ENCODE measurements at regions not wholly inside any gene's neighbourhood (a gene's known extent, or its start where the extent isn't known, plus 50 kb on each side); places are given as distances from the start of the nearest gene placed in this dataset.

DNA sequence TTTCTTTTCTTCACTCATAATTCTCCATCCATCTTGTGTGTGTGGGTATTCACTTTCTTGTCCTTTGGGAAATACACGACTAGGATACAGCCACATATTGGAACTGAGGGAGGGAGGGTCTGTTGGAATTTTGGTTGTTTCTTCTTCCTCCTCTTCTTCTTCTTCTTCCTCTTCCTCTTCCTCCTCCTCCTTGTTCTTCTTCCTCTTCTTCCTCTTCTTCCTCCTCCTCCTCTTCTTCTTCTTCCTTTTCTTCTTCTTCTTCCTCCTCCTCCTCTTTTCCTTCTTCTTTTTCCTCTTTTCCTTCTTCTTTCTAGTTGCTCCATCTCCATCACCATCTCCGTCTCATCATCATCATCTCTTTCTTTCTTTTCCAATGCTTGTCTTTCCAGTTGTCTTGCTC lies 1307.3 kb upstream of the ZEB2 start:
- Mint-ChIP-seq H3K27ac (ENCODE audit: unreplicated experiment) (no peak overlapping the region), H3K36me3 (ENCODE audit: low read depth) (no peaks in the 10 kb centered on the region), H3K4me3 (ENCODE audit: unreplicated experiment) (no peak overlapping the region), H3K4me1 (ENCODE audit: low read depth) (peaks cover 12% of the 10 kb centered on the region), H3K9me3 (ENCODE audit: low read depth) (no peaks in the 10 kb centered on the region), H3K27me3 (ENCODE audit: low read depth) (no peaks in the 10 kb centered on the region)
- no peak for DNase-seq (ENCODE audit: low spot score)
- TF ChIP-seq, protein P1, sequence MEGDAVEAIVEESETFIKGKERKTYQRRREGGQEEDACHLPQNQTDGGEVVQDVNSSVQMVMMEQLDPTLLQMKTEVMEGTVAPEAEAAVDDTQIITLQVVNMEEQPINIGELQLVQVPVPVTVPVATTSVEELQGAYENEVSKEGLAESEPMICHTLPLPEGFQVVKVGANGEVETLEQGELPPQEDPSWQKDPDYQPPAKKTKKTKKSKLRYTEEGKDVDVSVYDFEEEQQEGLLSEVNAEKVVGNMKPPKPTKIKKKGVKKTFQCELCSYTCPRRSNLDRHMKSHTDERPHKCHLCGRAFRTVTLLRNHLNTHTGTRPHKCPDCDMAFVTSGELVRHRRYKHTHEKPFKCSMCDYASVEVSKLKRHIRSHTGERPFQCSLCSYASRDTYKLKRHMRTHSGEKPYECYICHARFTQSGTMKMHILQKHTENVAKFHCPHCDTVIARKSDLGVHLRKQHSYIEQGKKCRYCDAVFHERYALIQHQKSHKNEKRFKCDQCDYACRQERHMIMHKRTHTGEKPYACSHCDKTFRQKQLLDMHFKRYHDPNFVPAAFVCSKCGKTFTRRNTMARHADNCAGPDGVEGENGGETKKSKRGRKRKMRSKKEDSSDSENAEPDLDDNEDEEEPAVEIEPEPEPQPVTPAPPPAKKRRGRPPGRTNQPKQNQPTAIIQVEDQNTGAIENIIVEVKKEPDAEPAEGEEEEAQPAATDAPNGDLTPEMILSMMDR (IDR thresholded peaks at IDR 0.05), result no peak

DNA sequence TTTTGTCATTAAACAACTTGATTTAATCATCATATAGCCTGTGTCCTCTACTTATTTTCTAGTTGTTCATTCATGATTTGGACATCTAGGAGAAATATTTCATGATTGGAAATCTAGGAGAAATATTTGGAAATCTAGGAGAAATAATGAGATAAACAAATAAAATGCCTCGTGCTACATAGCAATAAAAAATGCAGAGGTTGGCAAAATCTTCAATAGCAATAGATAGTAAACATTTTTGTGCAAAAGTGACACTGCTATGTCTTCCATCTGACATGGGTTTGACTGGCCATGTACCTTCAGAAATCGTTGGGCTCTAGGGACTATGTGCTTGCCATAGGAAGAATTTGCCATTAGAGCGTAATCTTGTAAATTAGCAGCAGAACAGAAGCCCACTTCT lies 1304.5 kb upstream of the ZEB2 start:
- DNase-seq (ENCODE audit: low spot score), result no peak
- Mint-ChIP-seq H3K4me1 (ENCODE audit: low read depth) (peaks cover 28% of the 10 kb centered on the region), H3K36me3 (ENCODE audit: low read depth) (no peaks in the 10 kb centered on the region), H3K27ac (ENCODE audit: unreplicated experiment) (no peak overlapping the region), H3K4me3 (ENCODE audit: unreplicated experiment) (no peak overlapping the region), H3K9me3 (ENCODE audit: low read depth) (no peaks in the 10 kb centered on the region), H3K27me3 (ENCODE audit: low read depth) (no peaks in the 10 kb centered on the region)
- TF ChIP-seq, protein P1 (IDR thresholded peaks at IDR 0.05), result no peak

DNA sequence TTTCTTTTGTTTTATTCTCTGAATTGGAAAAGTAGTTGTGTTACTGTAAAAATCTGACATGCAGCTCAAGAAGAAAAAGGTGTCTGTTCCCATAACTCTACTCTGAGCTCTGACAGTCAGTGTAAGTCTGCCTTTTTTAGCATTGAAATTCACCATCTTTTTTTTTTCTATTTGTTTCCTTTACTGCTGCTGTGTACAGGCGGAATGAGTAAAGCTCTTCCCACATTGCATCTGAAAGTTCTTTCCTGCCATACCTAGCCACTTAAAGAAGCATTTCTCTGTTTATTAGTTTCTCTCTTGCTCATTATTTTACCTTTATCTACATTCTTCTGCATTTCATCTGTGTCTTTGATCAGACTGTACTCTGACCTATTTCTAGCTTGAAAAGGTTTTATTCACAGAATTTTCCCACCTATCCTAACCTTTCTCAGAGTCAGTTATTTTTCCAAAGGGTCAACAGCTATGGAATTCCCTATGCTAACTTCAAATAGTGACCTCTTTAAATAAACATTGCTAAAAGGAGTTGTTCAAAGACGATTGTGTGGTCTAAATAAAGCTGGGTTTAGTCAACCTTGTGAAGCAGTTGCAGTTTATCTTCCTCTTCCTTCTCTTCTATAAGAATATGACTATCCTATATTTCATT lies 1303.1 kb upstream of the ZEB2 start:
- Mint-ChIP-seq H3K4me1 (ENCODE audit: low read depth) (peaks cover 28% of the 10 kb centered on the region), H3K36me3 (ENCODE audit: low read depth) (no peaks in the 10 kb centered on the region), H3K27ac (ENCODE audit: unreplicated experiment) (peak overlapping the region; percentile 9)

DNA sequence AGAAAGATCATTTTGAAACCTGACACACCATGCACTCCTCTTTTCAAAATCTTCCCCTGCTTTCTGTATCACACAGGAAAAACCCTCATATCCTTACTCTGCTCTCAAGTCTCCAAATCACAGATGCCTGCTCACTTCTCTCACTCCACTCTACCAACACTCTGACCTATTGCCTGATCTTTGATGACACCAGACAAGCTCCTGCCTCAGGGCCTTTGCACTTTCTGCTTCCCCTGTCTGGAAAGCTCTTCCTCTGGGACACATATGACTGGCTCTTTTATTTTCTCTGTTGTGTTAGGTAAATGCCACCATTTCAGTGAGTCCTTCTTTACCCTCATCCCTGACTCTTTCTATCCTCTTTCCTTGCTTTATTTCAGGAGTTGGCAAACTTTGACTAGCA lies 1300.7 kb upstream of the ZEB2 start:
- TF ChIP-seq, protein P1 (IDR thresholded peaks at IDR 0.05), result no peak
- H3K27me3 Mint-ChIP-seq (ENCODE audit: low read depth), result no peaks in the 10 kb centered on the region
- H3K27ac Mint-ChIP-seq (ENCODE audit: unreplicated experiment), result no peak overlapping the region
- no peak overlapping the region for H3K4me3 Mint-ChIP-seq (ENCODE audit: unreplicated experiment)
- H3K4me1 Mint-ChIP-seq (ENCODE audit: low read depth), result peaks cover 30% of the 10 kb centered on the region
- no peaks in the 10 kb centered on the region for H3K9me3 Mint-ChIP-seq (ENCODE audit: low read depth)
- no peaks in the 10 kb centered on the region for H3K36me3 Mint-ChIP-seq (ENCODE audit: low read depth)
- DNase-seq (ENCODE audit: low spot score), result no peak

More for the DNA sequence above, 1303.1 kb upstream of the ZEB2 start:
- Mint-ChIP-seq H3K4me3 (ENCODE audit: unreplicated experiment) (no peak overlapping the region), H3K9me3 (ENCODE audit: low read depth) (no peaks in the 10 kb centered on the region), H3K27me3 (ENCODE audit: low read depth) (no peaks in the 10 kb centered on the region)
- no peak for DNase-seq (ENCODE audit: low spot score)
- TF ChIP-seq, protein P1 (IDR thresholded peaks at IDR 0.05), result no peak

DNA sequence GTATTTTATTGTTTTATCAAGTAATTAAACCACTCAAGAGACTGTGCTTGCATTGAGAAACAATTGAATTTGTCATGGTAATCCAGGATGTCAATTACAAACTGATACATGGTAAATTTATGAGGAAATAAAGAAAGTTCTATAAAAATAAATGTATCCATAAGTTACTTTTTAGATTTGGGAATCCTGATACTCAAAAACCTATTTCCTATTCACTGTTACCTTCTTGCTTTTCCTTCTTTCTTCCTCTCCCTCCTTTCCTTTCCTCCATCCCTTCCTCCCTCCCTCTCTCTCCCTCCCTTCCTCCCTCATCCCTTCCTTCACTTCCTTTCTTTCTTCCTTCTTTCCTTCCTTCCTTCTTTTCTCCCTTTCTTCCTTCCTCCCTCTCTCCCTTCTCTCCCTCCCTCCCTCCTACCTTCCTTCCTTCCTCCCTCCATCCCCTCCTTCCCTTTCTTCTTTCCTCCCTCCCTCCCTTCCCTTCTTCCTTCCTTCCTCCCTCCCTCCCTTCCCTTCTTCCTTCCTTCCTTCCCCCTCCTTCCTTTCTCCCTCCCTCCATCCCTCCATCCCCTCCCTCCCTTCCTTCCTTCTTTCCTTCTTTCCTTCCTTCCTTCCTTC lies 1299.1 kb upstream of the ZEB2 start:
- DNase-seq (ENCODE audit: low spot score), result no peak
- Mint-ChIP-seq H3K36me3 (ENCODE audit: low read depth) (no peaks in the 10 kb centered on the region), H3K4me3 (ENCODE audit: unreplicated experiment) (no peak overlapping the region), H3K4me1 (ENCODE audit: low read depth) (peaks cover 42% of the 10 kb centered on the region), H3K27ac (ENCODE audit: unreplicated experiment) (no peak overlapping the region), H3K27me3 (ENCODE audit: low read depth) (no peaks in the 10 kb centered on the region), H3K9me3 (ENCODE audit: low read depth) (no peaks in the 10 kb centered on the region)
- TF ChIP-seq, protein P1 (IDR thresholded peaks at IDR 0.05), result no peak
